GM23338 (cell line): ENCODE measurements at regions not wholly inside any gene's neighbourhood (a gene's known extent, or its start where the extent isn't known, plus 50 kb on each side); places are given as distances from the start of the nearest gene placed in this dataset.

ENCODE experiments used
- ATAC-seq: fragments of 200-7000 bp; cut with Tn5 transposase; 3 replicates; pipeline ENCODE4 v1.9.1; 2020
- DNase-seq: peaks from one replicate; pipeline ENCODE4 v3.0.0-alpha.2; 2015; ENCODE audit warnings: low spot score
- H2AFZ ChIP-seq: fragments of 200-600 bp; sonication (generic); 2 replicates; pipeline ENCODE4 v1.8.0; 2016; ENCODE audit warnings: antibody characterized with exemption, mild to moderate bottlenecking, moderate library complexity
- H3F3A ChIP-seq: fragments of 200-600 bp; sonication (generic); replicated peaks from 2 replicates; pipeline ENCODE4 v1.8.0; 2017; ENCODE audit warnings: antibody characterized with exemption, mixed run types, low read depth
- H3K27ac ChIP-seq: fragments of 200-600 bp; sonication (generic); 2 replicates; pipeline ENCODE4 v1.6.1; 2016; ENCODE audit warnings: low read depth
- H3K27me3 ChIP-seq: fragments of 200-600 bp; sonication (generic); 2 replicates; pipeline ENCODE4 v1.8.0; 2016; ENCODE audit warnings: mild to moderate bottlenecking, mixed run types, moderate library complexity; ENCODE audit not compliant: insufficient read depth
- H3K36me3 ChIP-seq: fragments of 200-600 bp; sonication (generic); 2 replicates; pipeline ENCODE4 v1.8.0; 2016; ENCODE audit warnings: mild to moderate bottlenecking; ENCODE audit not compliant: insufficient read depth
- H3K4me1 ChIP-seq: fragments of 200-600 bp; sonication (generic); 2 replicates; pipeline ENCODE4 v1.8.0; 2016; ENCODE audit warnings: mild to moderate bottlenecking, moderate library complexity; ENCODE audit not compliant: insufficient read depth
- H3K4me2 ChIP-seq: fragments of 200-600 bp; sonication (generic); 2 replicates; pipeline ENCODE4 v1.7.1; 2017; ENCODE audit warnings: mixed run types
- H3K4me3 ChIP-seq: fragments of 200-600 bp; sonication (generic); 2 replicates; pipeline ENCODE4 v1.6.1; 2016; ENCODE audit warnings: mixed run types
- H3K79me2 ChIP-seq: fragments of 200-600 bp; sonication (generic); replicated peaks from 2 replicates; pipeline ENCODE4 v1.8.0; 2017; ENCODE audit warnings: mild to moderate bottlenecking; ENCODE audit not compliant: insufficient read depth
- H3K9me2 ChIP-seq: fragments of 200-600 bp; sonication (generic); 2 replicates; pipeline ENCODE4 v1.8.0; 2017; ENCODE audit not compliant: insufficient read depth
- H4K20me1 ChIP-seq: fragments of 200-600 bp; sonication (generic); replicated peaks from 2 replicates; pipeline ENCODE4 v1.8.0; 2017; ENCODE audit warnings: mild to moderate bottlenecking; ENCODE audit not compliant: insufficient read depth
- H3K27ac Mint-ChIP-seq: 2 replicates; pipeline ENCODE4 v1.8.0; 2020; ENCODE audit warnings: inconsistent platforms, mild to moderate bottlenecking, moderate library complexity, mixed read lengths
- H3K27me3 Mint-ChIP-seq: 3 replicates; pipeline ENCODE4 v1.8.0; 2022; ENCODE audit warnings: low read depth, mild to moderate bottlenecking, moderate library complexity, mixed read lengths, inconsistent platforms; ENCODE audit not compliant: insufficient read depth, poor library complexity
- H3K36me3 Mint-ChIP-seq: 3 replicates; pipeline ENCODE4 v1.8.0; 2021; ENCODE audit warnings: low read depth, mild to moderate bottlenecking, inconsistent platforms, moderate library complexity, mixed read lengths
- H3K4me1 Mint-ChIP-seq: 3 replicates; pipeline ENCODE4 v1.8.0; 2020; ENCODE audit warnings: mild to moderate bottlenecking, inconsistent platforms, mixed read lengths
- H3K4me3 Mint-ChIP-seq: 3 replicates; pipeline ENCODE4 v1.8.0; 2021; ENCODE audit warnings: moderate library complexity, mild to moderate bottlenecking, inconsistent platforms, mixed read lengths
- H3K9me3 Mint-ChIP-seq: 3 replicates; pipeline ENCODE4 v1.8.0; 2020; ENCODE audit warnings: moderate library complexity, mild to moderate bottlenecking, inconsistent platforms, mixed read lengths
- EZH2 ChIP-seq: fragments of 200-600 bp; sonication (generic); IDR thresholded peaks from one replicate; pipeline ENCODE4 v1.8.0; 2017; ENCODE audit warnings: antibody characterized with exemption, mild to moderate bottlenecking, low read depth; ENCODE audit not compliant: unreplicated experiment
- NANOG ChIP-seq: IDR thresholded peaks from 2 replicates; pipeline ENCODE4 v1.6.1; 2016; ENCODE audit warnings: antibody characterized with exemption, borderline replicate concordance
- POLR2AphosphoS5 ChIP-seq: IDR thresholded peaks from 2 replicates; pipeline ENCODE4 v1.6.1; 2016; ENCODE audit warnings: antibody characterized with exemption, low read depth
- ZNF114 ChIP-seq: fragments of 250-450 bp; sonication (Bioruptor Pico); IDR thresholded peaks from 2 replicates; pipeline ENCODE4 v1.5.0; 2020; ENCODE audit warnings: mild to moderate bottlenecking, moderate library complexity
- TF ChIP-seq, protein P1 (sequence below): fragments of 250-450 bp; sonication (Bioruptor Pico); IDR thresholded peaks from 2 replicates; pipeline ENCODE4 v1.5.0; 2020; ENCODE audit warnings: mild to moderate bottlenecking, moderate library complexity
- TF ChIP-seq, protein P2 (sequence below): IDR thresholded peaks from 2 replicates; pipeline ENCODE4 v1.6.1; 2016; ENCODE audit warnings: antibody characterized with exemption

DNA sequence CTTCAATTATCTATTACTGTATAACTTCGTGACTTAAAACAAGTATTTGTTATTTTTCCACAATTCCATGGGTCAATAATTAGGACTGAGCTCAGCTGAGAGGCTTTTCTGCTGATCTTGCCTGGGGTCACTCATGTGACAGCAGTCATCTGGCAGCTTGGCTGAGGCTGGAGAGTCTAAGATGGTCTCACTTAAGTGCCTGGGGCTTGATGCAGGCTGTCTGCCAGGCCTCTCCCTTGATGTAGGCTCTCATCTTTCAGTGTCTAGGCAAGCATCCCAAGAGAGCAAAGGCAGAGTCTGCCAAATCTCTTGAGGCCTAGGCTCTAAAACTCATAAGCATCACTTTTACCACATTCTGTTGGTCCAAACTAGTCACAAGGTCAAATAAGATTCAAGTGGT, 93.2 kb downstream of the NKX2-1 start (continued):
- TF ChIP-seq, protein P1, sequence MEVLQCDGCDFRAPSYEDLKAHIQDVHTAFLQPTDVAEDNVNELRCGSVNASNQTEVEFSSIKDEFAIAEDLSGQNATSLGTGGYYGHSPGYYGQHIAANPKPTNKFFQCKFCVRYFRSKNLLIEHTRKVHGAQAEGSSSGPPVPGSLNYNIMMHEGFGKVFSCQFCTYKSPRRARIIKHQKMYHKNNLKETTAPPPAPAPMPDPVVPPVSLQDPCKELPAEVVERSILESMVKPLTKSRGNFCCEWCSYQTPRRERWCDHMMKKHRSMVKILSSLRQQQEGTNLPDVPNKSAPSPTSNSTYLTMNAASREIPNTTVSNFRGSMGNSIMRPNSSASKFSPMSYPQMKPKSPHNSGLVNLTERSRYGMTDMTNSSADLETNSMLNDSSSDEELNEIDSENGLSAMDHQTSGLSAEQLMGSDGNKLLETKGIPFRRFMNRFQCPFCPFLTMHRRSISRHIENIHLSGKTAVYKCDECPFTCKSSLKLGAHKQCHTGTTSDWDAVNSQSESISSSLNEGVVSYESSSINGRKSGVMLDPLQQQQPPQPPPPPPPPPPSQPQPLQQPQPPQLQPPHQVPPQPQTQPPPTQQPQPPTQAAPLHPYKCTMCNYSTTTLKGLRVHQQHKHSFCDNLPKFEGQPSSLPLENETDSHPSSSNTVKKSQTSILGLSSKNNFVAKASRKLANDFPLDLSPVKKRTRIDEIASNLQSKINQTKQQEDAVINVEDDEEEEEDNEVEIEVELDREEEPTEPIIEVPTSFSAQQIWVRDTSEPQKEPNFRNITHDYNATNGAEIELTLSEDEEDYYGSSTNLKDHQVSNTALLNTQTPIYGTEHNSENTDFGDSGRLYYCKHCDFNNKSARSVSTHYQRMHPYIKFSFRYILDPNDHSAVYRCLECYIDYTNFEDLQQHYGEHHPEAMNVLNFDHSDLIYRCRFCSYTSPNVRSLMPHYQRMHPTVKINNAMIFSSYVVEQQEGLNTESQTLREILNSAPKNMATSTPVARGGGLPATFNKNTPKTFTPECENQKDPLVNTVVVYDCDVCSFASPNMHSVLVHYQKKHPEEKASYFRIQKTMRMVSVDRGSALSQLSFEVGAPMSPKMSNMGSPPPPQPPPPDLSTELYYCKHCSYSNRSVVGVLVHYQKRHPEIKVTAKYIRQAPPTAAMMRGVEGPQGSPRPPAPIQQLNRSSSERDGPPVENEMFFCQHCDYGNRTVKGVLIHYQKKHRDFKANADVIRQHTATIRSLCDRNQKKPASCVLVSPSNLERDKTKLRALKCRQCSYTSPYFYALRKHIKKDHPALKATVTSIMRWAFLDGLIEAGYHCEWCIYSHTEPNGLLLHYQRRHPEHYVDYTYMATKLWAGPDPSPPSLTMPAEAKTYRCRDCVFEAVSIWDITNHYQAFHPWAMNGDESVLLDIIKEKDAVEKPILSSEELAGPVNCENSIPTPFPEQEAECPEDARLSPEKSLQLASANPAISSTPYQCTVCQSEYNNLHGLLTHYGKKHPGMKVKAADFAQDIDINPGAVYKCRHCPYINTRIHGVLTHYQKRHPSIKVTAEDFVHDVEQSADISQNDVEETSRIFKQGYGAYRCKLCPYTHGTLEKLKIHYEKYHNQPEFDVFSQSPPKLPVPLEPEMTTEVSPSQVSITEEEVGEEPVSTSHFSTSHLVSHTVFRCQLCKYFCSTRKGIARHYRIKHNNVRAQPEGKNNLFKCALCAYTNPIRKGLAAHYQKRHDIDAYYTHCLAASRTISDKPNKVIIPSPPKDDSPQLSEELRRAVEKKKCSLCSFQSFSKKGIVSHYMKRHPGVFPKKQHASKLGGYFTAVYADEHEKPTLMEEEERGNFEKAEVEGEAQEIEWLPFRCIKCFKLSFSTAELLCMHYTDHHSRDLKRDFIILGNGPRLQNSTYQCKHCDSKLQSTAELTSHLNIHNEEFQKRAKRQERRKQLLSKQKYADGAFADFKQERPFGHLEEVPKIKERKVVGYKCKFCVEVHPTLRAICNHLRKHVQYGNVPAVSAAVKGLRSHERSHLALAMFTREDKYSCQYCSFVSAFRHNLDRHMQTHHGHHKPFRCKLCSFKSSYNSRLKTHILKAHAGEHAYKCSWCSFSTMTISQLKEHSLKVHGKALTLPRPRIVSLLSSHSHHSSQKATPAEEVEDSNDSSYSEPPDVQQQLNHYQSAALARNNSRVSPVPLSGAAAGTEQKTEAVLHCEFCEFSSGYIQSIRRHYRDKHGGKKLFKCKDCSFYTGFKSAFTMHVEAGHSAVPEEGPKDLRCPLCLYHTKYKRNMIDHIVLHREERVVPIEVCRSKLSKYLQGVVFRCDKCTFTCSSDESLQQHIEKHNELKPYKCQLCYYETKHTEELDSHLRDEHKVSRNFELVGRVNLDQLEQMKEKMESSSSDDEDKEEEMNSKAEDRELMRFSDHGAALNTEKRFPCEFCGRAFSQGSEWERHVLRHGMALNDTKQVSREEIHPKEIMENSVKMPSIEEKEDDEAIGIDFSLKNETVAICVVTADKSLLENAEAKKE (CRISPR knock-in tag) = no peak

DNA sequence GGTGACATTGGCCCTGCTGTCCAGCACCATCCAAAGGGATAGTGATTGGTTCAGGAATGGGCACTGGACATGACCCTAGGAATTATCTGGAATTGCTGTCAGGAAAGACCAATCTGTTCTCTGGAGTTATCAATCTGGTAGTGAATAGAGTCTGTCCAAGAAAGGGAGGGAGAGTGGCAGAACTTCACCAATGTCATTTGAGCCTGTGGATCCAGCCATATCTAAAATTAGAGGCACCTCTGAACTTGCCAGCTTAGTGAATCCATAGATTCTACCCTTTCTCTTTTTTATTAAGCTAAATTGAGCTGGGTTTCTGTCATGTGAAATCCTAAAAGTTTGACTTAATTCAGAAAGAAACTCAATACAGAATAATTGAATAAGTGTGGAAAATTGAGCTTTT, 93.9 kb downstream of the NKX2-1 start:
- peaks cover 10% of the 10 kb centered on the region for H3K9me2 ChIP-seq
- DNase-seq = no peak
- Mint-ChIP-seq H3K36me3 (no peaks in the 10 kb centered on the region), H3K27ac (no peak overlapping the region), H3K27me3 (peaks cover 4% of the 10 kb centered on the region), H3K4me1 (peaks cover 28% of the 10 kb centered on the region), H3K4me3 (no peak overlapping the region), H3K9me3 (no peaks in the 10 kb centered on the region)
- no peaks in the 10 kb centered on the region for H3F3A ChIP-seq
- no peak for ATAC-seq
- no peaks in the 10 kb centered on the region for H3K79me2 ChIP-seq
- H2AFZ ChIP-seq = no peak overlapping the region
- peaks cover 41% of the 10 kb centered on the region for H3K4me1 ChIP-seq
- H3K4me2 ChIP-seq = no peak overlapping the region
- no peak overlapping the region for H3K27ac ChIP-seq
- no peak for TF ChIP-seq POLR2AphosphoS5
- no peak for TF ChIP-seq EZH2
- TF ChIP-seq ZNF114 (CRISPR knock-in tag) = no peak
- no peaks in the 10 kb centered on the region for H3K27me3 ChIP-seq
- H3K4me3 ChIP-seq = no peak overlapping the region
- no peaks in the 10 kb centered on the region for H4K20me1 ChIP-seq
- H3K36me3 ChIP-seq = no peaks in the 10 kb centered on the region

DNA sequence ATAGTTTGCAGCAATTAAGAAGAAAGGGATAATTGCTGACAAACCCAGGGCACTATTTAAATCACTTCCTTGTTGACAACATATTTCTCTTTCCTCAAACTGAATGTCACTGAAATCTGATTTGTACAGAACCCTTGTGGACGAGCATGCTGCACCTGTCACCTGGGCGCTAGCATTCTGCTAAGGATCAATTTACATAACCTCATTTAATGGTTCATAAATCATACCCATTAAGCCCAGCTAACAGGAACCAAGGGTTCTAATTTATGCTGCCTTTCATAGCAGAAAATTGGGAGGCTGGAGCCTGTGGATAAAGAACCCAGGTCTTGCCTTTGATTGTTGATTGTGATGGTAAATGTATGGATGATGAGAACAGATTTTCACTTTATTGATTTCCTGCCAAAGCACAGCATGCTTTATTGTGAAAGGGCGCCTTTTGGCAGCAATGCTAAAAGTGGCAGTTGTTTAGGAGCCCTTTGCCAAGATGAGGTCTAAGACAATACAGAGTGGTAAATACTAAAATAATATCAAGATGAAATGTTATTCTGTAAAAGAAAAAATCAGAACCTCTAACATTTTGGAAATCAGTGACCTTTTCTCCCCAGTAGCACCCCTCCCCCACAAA, 95.4 kb downstream of the NKX2-1 start:
- DNase-seq (no peak), ATAC-seq (no peak)
- H3K36me3 Mint-ChIP-seq = no peaks in the 10 kb centered on the region
- Histone ChIP-seq H3K4me2 (peak overlapping the region; percentile 42), H3K79me2 (no peaks in the 10 kb centered on the region), H3K9me2 (peaks cover 10% of the 10 kb centered on the region), H3K27me3 (no peaks in the 10 kb centered on the region), H3K27ac (no peak overlapping the region), H2AFZ (no peak overlapping the region), H3F3A (no peaks in the 10 kb centered on the region), H3K36me3 (no peaks in the 10 kb centered on the region), H4K20me1 (no peaks in the 10 kb centered on the region), H3K4me1 (peaks cover 42% of the 10 kb centered on the region), H3K4me3 (no peak overlapping the region)
- no peak overlapping the region for H3K27ac Mint-ChIP-seq
- no peak for TF ChIP-seq POLR2AphosphoS5
- TF ChIP-seq, protein P2, sequence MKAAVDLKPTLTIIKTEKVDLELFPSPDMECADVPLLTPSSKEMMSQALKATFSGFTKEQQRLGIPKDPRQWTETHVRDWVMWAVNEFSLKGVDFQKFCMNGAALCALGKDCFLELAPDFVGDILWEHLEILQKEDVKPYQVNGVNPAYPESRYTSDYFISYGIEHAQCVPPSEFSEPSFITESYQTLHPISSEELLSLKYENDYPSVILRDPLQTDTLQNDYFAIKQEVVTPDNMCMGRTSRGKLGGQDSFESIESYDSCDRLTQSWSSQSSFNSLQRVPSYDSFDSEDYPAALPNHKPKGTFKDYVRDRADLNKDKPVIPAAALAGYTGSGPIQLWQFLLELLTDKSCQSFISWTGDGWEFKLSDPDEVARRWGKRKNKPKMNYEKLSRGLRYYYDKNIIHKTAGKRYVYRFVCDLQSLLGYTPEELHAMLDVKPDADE = no peak
- no peak for TF ChIP-seq NANOG
- H3K9me3 Mint-ChIP-seq = no peaks in the 10 kb centered on the region
- peaks cover 36% of the 10 kb centered on the region for H3K4me1 Mint-ChIP-seq
- H3K27me3 Mint-ChIP-seq = peaks cover 4% of the 10 kb centered on the region
- H3K4me3 Mint-ChIP-seq = no peak overlapping the region
